GM19324 (cell line): ENCODE measurements at regions not wholly inside any gene's neighbourhood (a gene's known extent, or its start where the extent isn't known, plus 50 kb on each side); places are given as distances from the start of the nearest gene placed in this dataset.

ENCODE experiments used
- ATAC-seq: cut with Tn5 transposase; IDR thresholded peaks from one replicate; pipeline ENCODE4 v1.9.1; 2021; ENCODE audit warnings: mild to moderate bottlenecking, moderate library complexity; ENCODE audit not compliant: unreplicated experiment, low FRiP score

GRCh38 chr5:18807256-18808149 is 1173.2 kb downstream of the TAF11L14 start:
- no peak for ATAC-seq

DNA sequence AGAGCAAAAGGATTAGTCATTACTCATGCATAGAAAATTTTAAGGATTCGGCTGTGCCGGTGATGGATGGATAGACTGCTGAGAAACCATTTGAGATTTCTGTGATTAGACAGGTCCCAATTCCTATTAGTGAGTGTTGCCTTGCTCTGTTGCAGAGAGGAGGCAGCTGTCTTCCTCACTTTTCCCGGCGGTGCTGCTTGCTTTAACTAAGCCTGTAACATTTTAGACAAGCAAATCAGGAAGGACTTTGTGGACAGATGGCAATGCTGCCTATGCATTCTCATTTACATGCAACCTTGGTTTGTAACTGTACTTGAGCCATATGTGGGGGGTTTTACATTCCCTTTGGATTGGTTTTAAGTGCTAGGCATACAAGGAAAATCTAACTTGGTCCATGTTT is 1176.3 kb downstream of the CDH18 start:
- ATAC-seq = no peak

- ATAC-seq = no peak
These were observed 1159.6 kb downstream of the CDH18 start for GRCh38 chr5:18828351-18828750.

DNA sequence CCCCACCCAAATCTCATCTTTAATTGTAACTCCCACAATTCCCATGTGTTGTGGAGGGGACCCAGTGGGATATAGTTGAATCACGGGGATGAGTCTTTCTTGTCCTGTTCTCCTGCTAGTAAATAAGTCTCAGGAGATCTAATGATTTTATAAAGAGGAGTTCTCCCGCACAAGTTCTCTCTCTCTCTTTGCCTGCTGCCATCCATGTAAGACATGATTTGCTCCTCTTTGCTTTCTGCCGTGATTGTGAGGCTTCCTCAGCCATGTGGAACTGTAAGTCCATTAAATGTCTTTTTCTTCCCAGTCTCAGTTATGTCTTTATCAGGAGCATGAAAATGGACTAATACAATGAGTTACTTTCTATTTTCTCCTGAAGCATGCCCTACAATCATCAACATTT is 1158.5 kb downstream of the CDH18 start:
- no peak for ATAC-seq

DNA sequence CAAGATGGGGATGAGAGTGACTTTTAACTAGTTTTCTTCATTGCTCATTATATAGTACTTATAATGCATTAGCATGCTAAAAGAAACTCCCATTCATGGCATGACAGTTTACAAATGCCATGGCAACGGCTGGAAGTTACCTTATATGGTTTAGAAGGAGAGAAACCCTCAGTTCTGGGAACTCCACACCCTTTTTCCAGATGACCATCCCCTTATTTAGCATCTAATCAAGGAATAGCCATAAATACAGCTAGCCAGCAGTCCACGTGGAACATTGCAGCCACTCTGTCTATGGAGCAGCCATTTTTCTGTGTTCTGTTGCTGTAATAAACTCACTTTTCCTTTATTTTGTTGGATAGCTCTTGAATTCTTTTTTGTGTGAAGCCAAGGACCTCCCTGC is 1137.8 kb downstream of the CDH18 start:
- ATAC-seq = no peak

DNA sequence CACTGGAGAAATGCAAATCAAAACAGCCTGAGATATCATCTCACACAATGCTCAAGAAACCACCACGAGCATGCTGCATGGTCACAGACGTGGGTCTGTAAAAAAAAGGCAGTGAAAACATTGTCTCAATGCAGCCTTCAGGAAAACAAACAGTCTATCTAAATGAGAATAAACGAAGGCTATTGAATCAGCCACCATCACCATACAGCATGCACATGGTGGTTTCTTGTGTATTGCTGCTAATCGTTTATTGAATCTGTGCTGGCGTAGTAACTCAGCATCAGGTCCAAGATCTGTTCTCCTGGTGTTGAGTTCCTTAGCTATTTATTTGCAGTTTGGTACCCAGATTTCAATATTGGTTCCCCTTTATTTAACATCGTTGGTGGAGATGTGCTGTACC is 1115.0 kb downstream of the CDH18 start:
- no peak for ATAC-seq

DNA sequence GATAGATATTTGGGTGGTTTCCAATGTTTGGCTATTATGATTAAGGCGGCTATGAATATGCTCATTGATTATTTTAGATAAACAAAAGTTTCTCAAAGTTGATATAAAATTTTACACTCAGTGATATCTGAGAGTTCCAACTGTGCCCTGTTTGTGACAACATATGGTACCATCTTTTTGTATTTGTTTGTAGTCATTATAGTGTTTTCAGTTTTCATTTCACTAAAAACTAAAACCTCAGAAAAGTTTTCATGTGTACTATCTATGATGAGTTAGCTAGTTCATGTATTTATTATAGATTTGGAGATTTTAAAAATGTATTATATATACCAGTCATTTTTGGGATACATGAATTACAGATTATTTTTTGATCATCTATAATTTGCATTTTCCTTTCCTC is 1111.4 kb downstream of the CDH18 start:
- no peak for ATAC-seq

GRCh38 chr5:18881615-18882014 is 1106.4 kb downstream of the CDH18 start:
- ATAC-seq = no peak

GRCh38 chr5:18882154-18882553 is 1105.8 kb downstream of the CDH18 start:
- ATAC-seq = no peak

GRCh38 chr5:18888821-18889220 is 1099.2 kb downstream of the CDH18 start:
- no peak for ATAC-seq

GRCh38 chr5:18900644-18901043 is 1087.4 kb downstream of the CDH18 start:
- ATAC-seq = no peak

DNA sequence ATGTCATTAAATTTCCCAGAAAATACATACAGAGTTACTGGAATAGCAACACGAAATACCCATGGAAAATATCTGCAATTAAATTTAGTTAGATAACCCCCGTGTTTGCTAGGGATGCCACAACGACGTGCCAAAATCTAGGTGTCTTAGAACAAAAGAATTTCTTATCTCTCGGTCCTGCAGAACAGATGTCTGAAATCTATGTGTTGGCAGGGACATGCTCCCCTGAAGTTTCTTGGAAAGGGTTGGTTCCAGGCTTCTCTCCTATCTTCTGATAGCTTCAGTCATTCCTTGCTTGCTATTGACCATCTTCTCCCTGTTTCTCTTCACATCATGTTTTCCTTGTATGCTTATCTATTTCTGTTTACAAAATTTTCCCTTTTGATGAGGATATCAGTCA is 1067.0 kb downstream of the CDH18 start:
- no peak for ATAC-seq

GRCh38 chr5:18932081-18932480 is 1055.9 kb downstream of the CDH18 start:
- ATAC-seq = no peak

DNA sequence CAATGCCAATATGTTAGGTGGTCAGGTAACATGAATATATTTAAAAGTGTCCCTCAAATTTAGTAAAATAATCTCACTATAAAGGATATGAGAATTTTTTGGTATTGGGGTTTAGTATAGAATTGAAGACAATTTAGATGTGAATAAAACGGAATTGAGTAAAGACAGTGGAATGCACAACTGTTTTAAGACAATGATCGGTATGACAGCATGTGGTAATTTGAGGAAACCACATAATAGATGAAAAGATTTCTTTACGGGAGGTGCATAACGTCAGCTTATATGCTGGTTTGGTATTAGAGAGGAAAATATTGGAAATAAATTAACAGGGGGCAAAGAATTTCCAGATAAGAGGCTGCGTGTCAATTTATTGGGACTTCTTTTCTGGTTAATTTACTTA is 1043.2 kb downstream of the CDH18 start:
- no peak for ATAC-seq

- ATAC-seq = no peak
These were observed 1033.8 kb downstream of the CDH18 start for GRCh38 chr5:18954239-18954638.

DNA sequence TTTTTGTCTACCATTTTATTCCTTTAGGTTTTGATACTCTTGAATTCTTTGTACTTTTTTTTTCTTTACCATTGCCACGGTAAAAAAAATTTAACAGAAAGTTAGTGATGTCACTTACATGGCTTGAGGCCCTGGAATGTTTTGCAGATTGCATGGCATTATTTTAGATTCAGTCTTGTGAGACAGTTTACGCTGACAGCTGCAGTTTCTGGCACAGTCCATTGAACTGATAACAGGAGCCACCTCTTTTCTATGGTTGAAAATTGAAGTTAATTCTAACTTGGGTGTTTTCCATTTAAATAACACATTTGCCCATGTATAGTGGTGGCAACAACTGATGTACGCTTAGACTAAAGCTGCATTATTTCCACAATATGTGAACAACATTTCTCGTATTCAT is 1028.5 kb downstream of the CDH18 start:
- no peak for ATAC-seq

GRCh38 chr5:18961234-18961633 is 1026.8 kb downstream of the CDH18 start:
- no peak for ATAC-seq

- ATAC-seq = no peak
These were observed 1022.1 kb downstream of the CDH18 start for GRCh38 chr5:18965893-18966292.

DNA sequence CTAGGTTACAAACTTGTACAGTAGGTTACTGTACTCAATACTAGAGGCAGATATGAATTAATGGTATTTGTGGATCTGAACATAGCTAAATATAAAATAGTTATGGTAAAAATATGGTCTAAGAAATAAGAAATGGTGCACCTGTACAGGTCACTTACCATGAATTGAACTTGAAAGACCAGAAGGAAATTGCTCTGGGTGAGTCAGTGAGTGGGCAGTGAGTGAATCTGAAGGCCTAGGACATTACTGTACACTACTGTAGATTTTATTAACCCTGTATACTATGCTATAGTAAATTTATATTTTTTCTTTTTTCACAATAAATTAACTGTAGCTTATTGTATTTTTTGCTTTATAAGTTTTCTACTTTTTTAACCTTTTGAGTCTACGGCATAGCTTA is 1020.4 kb downstream of the CDH18 start:
- no peak for ATAC-seq

DNA sequence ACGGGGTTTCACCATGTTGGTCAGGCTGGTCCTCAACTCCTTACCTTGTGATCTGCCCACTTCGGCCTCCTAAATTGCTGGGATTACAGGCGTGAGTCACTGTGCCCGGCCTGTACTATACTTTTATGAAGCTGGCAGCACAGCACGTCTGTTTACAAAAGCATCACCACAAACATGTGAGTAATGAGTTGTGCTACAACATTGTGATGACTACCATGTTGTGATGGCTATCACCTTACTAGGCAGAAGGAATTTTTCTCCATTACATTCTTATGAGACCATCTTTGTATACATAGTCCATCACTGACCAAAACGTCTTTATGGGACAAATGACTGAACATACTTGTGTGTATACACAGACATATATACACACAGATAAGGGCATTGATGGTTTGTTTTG is 1019.0 kb downstream of the CDH18 start:
- no peak for ATAC-seq

- ATAC-seq = no peak
These were observed 1018.0 kb downstream of the CDH18 start for GRCh38 chr5:18970000-18970399.

- ATAC-seq = no peak
These were observed 1015.8 kb downstream of the CDH18 start for GRCh38 chr5:18972177-18972576.

DNA sequence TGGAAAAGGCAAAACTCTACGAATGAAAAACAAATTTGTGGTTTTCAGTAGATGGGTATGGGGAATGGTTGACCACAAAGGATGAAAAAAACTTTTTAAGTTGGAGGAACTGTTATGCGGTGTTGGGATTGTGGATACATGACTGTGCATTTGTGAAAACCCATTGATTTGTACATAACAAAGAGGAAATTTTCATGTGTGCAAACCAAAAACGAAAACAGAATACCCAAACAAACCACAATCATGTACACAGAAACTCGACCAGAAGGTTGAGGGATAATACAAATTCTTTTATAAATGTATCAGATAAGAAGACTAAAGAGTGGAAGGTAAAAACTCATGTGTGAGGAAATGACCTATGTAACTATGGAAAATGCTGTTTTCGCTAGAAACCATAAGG is 1012.4 kb downstream of the CDH18 start:
- no peak for ATAC-seq
